Stimulated activated CD4-positive, alpha-beta T cell treated with anti-CD3 and anti-CD28 coated beads, Interleukin-12 subunit alpha, Interleukin-12 subunit beta, amount 100 ng/mL, for 48 hours (primary cell): ENCODE measurements at regions not wholly inside any gene's neighbourhood (a gene's known extent, or its start where the extent isn't known, plus 50 kb on each side); places are given as distances from the start of the nearest gene placed in this dataset.
"Not testable (repeated sequence)": the region's sequence is repeated elsewhere in the genome, so short reads cannot be mapped to it uniquely, and the experiment has no call there.

Experiments used
- DNase-seq, 3 donors: peaks; one replicate each; pipeline ENCODE4 v3.0.0-alpha.2; 2020; ENCODE audit warnings: low read depth in 2 of 3, low spot score in 1 of 3

GRCh38 chr12:68984796-68985573 lies 52.0 kb upstream of the CPM start:
- no peak for DNase-seq

- not testable (repeated sequence) for DNase-seq
Observed at GRCh38 chr12:68997526-68997925, 64.6 kb upstream of the CPM start.

GRCh38 chr12:68998041-68998440 lies 65.1 kb upstream of the CPM start:
- no peak for DNase-seq

GRCh38 chr12:69000074-69000473 lies 67.1 kb upstream of the CPM start:
- DNase-seq: no peak

GRCh38 chr12:69000540-69001243 lies 67.7 kb upstream of the CPM start:
- no peak for DNase-seq

GRCh38 chr12:69001251-69001650 lies 68.3 kb upstream of the CPM start:
- no peak for DNase-seq

GRCh38 chr12:69002969-69003368 lies 70.0 kb upstream of the CPM start:
- DNase-seq: no peak

GRCh38 chr12:69003991-69004390 lies 71.0 kb upstream of the CPM start:
- DNase-seq: no peak

GRCh38 chr12:69007101-69007854 lies 74.3 kb upstream of the CPM start:
- DNase-seq: peak in 1 of 3 donors; percentile 5

GRCh38 chr12:69007855-69008351 lies 74.9 kb upstream of the CPM start:
- no peak for DNase-seq

- no peak for DNase-seq
Observed at GRCh38 chr12:69008520-69008919, 75.5 kb upstream of the CPM start.

GRCh38 chr12:69014047-69014446 lies 81.1 kb upstream of the CPM start:
- no peak for DNase-seq

- DNase-seq: no peak
Observed at GRCh38 chr12:69015017-69015416, 82.0 kb upstream of the CPM start.

GRCh38 chr12:69015831-69016230 lies 82.9 kb upstream of the CPM start:
- no peak for DNase-seq

GRCh38 chr12:69019082-69019481 lies 86.1 kb upstream of the CPM start:
- no peak for DNase-seq

- no peak for DNase-seq
Observed at GRCh38 chr12:69019910-69020309, 86.9 kb upstream of the CPM start.

GRCh38 chr12:69022674-69023073 lies 89.7 kb upstream of the CPM start:
- no peak for DNase-seq

GRCh38 chr12:69023840-69024239 lies 90.9 kb upstream of the CPM start:
- no peak for DNase-seq

GRCh38 chr12:69024413-69024812 lies 91.4 kb upstream of the CPM start:
- DNase-seq: no peak

- no peak for DNase-seq
Observed at GRCh38 chr12:69024907-69025306, 91.9 kb upstream of the CPM start.

GRCh38 chr12:69026336-69026735 lies 93.4 kb upstream of the CPM start:
- DNase-seq: no peak

- DNase-seq: no peak
Observed at GRCh38 chr12:69027411-69027881, 94.5 kb upstream of the CPM start.
